ENCODE measurements at regions not wholly inside any gene's neighbourhood (a gene's known extent, or its start where the extent isn't known, plus 50 kb on each side); places are given as distances from the start of the nearest gene placed in this dataset.

DNA sequence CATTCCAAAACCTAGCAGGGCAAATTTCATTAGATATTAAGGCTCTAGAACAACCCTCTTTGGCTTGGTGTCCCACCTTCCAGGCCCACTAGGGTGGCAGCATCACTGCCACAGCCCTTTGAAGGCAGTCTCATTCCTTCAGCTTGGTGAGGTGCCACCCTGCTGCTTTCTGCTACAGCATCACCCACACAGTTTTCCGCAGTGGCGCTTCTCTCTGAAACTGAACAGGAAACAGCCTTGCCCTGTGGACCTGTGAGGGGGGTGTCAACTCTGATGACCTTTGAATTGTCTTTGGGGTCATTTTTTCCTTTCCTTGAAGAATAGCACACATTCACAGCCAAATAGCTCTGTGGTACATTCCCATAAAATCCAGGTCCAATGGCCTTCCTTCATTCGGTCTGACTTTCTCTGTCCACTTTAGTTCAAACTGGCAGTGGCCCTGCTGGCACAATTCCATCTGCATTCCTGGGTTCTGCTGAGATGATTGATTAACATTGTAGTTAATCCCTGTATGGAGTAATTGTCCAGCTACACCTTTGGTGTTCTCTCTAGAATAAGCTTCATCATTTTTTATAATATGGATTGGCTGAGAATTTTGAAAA, 251.9 kb upstream of the FAT3 start:
- no peak for DNase-seq (ENCODE audit: low read depth)
- TF ChIP-seq, protein P1, sequence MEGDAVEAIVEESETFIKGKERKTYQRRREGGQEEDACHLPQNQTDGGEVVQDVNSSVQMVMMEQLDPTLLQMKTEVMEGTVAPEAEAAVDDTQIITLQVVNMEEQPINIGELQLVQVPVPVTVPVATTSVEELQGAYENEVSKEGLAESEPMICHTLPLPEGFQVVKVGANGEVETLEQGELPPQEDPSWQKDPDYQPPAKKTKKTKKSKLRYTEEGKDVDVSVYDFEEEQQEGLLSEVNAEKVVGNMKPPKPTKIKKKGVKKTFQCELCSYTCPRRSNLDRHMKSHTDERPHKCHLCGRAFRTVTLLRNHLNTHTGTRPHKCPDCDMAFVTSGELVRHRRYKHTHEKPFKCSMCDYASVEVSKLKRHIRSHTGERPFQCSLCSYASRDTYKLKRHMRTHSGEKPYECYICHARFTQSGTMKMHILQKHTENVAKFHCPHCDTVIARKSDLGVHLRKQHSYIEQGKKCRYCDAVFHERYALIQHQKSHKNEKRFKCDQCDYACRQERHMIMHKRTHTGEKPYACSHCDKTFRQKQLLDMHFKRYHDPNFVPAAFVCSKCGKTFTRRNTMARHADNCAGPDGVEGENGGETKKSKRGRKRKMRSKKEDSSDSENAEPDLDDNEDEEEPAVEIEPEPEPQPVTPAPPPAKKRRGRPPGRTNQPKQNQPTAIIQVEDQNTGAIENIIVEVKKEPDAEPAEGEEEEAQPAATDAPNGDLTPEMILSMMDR (IDR thresholded peaks at IDR 0.05; ENCODE audit: insufficient read depth, low read length) = no peak

DNA sequence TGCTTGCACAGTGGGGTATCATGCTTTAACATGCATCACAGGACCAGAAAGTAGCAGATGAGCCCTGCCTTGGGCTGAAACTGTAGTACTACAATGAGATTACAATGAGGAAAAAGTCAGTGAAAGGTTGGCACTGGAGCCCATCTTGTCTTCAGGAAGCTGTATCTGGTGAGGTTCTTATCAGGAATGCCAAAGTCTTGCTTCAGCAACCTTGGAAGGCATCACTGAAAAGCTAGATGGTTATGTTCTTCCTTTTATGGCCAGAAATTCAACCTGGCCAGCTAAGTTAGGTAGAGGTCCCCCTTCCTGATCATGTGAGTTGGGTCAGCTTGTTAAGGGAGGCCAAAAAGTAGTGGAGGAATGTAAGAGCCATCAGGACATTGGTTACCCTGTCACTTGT, 254.0 kb upstream of the FAT3 start:
- TF ChIP-seq, protein P1 (IDR thresholded peaks at IDR 0.05; ENCODE audit: insufficient read depth, low read length) = no peak
- DNase-seq (ENCODE audit: low read depth) = no peak
- H3K4me3 ChIP-seq (ENCODE audit: low read depth, low read length) = no peak overlapping the region

More for the DNA sequence above, 251.9 kb upstream of the FAT3 start:
- no peak overlapping the region for H3K4me3 ChIP-seq (ENCODE audit: low read depth, low read length)

DNA sequence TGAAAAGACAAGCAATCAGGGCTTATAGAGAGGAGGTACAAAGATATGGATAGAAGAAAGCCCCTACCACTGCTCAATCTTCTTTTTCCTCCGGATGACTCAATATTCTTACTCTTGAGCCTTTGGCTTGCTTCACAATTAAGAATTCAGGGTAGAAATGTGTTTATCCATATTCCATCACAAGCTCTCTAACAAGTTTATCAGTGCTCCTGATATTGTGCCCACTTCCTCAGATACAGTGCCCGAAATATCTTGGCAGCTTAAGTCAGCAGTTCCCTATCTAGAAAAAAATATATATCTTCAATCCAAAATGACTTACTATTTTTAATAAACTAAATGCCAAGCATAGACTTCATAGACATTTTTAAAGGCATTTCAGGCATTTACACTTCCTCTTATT, 255.1 kb upstream of the FAT3 start:
- H3K4me3 ChIP-seq (ENCODE audit: low read depth, low read length) = no peak overlapping the region
- no peak for DNase-seq (ENCODE audit: low read depth)
- TF ChIP-seq, protein P1 (IDR thresholded peaks at IDR 0.05; ENCODE audit: insufficient read depth, low read length) = no peak

DNA sequence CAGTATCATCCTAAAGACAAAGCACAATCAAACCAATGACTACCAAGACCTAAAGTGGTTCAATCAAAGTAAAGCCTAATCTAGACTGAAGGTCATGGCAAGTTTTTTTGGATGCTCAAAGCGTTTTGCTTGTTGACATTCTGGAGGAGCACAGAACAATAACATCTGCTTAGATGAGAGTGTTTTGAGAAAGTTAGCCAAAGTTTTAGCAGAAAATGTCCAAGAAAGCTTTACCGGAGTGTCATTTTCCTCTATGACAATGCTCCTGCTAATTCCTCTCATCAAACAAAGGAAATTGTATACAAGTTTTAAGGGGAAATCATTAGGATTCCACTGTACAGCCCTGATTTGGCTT, 256.9 kb upstream of the FAT3 start:
- H3K4me3 ChIP-seq (ENCODE audit: low read depth, low read length) = no peak overlapping the region
- TF ChIP-seq, protein P1 (IDR thresholded peaks at IDR 0.05; ENCODE audit: insufficient read depth, low read length) = no peak
- DNase-seq (ENCODE audit: low read depth) = no peak

DNA sequence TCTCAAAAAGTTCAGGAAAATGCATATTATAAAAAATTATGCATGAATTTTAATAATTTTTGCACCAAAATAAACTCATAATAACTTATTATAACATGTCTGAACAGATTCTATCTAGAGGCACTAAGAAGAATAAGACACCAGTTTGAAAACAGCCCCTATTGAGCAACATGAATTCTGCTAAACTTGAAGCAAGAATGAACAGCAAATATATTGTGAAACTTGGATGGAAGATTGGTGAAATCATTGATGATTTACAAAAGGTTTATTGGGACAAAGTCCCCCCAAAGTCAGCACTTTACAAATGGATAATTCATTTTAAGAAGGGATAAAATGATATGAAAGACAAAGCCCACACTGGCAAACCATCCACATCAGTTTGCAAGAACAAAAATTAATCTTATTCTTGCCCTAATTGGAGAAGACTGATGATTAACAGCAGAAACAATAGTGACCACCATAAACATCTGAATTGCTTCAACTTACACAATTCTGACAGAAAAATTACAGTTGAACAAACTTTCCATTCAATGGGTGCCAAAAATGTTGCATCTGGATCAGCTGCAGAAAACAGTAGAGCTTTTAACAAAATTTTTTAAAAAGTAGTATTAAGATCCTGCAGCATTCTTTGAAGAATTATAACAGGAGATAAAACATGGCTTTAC, 257.5 kb upstream of the FAT3 start:
- no peak overlapping the region for H3K4me3 ChIP-seq (ENCODE audit: low read depth, low read length)
- no peak for DNase-seq (ENCODE audit: low read depth)
- TF ChIP-seq, protein P1 (IDR thresholded peaks at IDR 0.05; ENCODE audit: insufficient read depth, low read length) = no peak

DNA sequence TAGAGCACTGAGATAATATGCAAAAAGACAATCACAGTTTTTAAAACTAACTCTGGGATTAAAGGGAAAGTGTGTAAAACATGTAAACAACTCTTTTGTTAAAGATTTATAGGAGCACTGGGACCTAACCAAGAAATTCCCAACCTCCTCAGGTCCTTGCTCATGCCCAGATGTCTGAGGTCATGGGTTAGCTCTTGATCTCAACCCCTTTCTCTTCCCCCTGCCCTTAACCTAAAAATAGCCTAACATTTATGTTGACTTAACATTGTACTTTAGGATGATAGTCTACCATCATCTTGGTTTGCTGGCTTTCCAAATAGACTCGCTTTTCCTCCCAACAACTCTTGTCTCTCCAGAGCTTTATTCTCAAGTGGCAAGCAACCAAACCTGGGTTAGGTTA, 258.2 kb upstream of the FAT3 start:
- no peak for DNase-seq (ENCODE audit: low read depth)
- TF ChIP-seq, protein P1 (IDR thresholded peaks at IDR 0.05; ENCODE audit: insufficient read depth, low read length) = no peak
- H3K4me3 ChIP-seq (ENCODE audit: low read depth, low read length) = no peak overlapping the region

DNA sequence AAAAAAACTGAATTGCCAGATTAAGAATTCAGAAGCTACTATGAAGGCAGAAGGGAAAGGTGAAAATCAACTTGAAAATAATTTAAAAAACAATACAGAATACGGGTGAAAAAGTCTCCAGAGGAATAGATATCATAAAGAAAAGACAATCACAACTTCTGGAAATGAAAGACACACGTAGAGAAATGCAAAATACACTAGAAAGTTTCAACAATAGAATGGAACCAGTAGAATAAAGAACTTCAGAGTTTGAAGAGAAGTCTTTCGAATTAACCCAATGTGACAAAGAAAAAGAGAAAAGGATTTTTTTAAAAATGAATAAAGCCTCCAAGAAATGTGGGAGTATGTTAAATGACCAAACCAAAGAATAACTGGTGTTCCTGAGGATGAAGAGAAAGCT, 263.8 kb upstream of the FAT3 start:
- no peak overlapping the region for H3K4me3 ChIP-seq (ENCODE audit: low read depth, low read length)
- TF ChIP-seq, protein P1 (IDR thresholded peaks at IDR 0.05; ENCODE audit: insufficient read depth, low read length) = no peak
- no peak for DNase-seq (ENCODE audit: low read depth)
